IMR-90 (cell line): ENCODE measurements at regions not wholly inside any gene's neighbourhood (a gene's known extent, or its start where the extent isn't known, plus 50 kb on each side); places are given as distances from the start of the nearest gene placed in this dataset.
"Not testable (repeated sequence)": the region's sequence is repeated elsewhere in the genome, so short reads cannot be mapped to it uniquely, and the experiment has no call there.

Source experiments
- BHLHE40 ChIP-seq: fragments of 150-350 bp; IDR thresholded peaks from 2 replicates; pipeline ENCODE4 v1.6.1; 2016; ENCODE audit warnings: mild to moderate bottlenecking, low read depth, low read length
- CEBPB ChIP-seq: IDR thresholded peaks from 2 replicates; pipeline ENCODE4 v1.6.1; 2012; ENCODE audit warnings: low read depth, low read length, improper control_type of control experiment
- FOS ChIP-seq: fragments of 150-350 bp; IDR thresholded peaks from 2 replicates; pipeline ENCODE4 v1.6.1; 2016; ENCODE audit warnings: low read depth, low read length
- MAFK ChIP-seq: IDR thresholded peaks from 2 replicates; pipeline ENCODE4 v1.6.1; 2012; ENCODE audit warnings: low read depth, low read length, improper control_type of control experiment
- MAZ ChIP-seq: IDR thresholded peaks from 2 replicates; pipeline ENCODE4 v1.6.1; 2012; ENCODE audit warnings: low read depth, mild to moderate bottlenecking, low read length, improper control_type of control experiment, moderate library complexity, borderline replicate concordance
- MXI1 ChIP-seq: IDR thresholded peaks from 2 replicates; pipeline ENCODE4 v1.6.1; 2012; ENCODE audit warnings: low read depth, mild to moderate bottlenecking, low read length, moderate library complexity, borderline replicate concordance
- POLR2A ChIP-seq: IDR thresholded peaks from 2 replicates; pipeline ENCODE4 v1.6.1; 2012; ENCODE audit warnings: mild to moderate bottlenecking, low read depth, low read length
- RAD21 ChIP-seq: IDR thresholded peaks from 2 replicates; pipeline ENCODE4 v1.6.1; 2012; ENCODE audit warnings: low read length, improper control_type of control experiment
- SMC3 ChIP-seq: fragments of 150-350 bp; IDR thresholded peaks from 2 replicates; pipeline ENCODE4 v1.6.1; 2016; ENCODE audit warnings: low read depth, mild to moderate bottlenecking, antibody characterized with exemption, low read length, moderate library complexity
- TF ChIP-seq, protein P1 (sequence below): conservative IDR thresholded peaks from 2 replicates; pipeline ENCODE4 v1.5.1; 2012; ENCODE audit warnings: mild to moderate bottlenecking, low read depth, low read length, improper control_type of control experiment
- TF ChIP-seq, protein P2 (sequence below): fragments of 150-350 bp; IDR thresholded peaks from 2 replicates; pipeline ENCODE4 v1.6.1; 2017; ENCODE audit warnings: mild to moderate bottlenecking, antibody characterized with exemption, low read length, low read depth

DNA sequence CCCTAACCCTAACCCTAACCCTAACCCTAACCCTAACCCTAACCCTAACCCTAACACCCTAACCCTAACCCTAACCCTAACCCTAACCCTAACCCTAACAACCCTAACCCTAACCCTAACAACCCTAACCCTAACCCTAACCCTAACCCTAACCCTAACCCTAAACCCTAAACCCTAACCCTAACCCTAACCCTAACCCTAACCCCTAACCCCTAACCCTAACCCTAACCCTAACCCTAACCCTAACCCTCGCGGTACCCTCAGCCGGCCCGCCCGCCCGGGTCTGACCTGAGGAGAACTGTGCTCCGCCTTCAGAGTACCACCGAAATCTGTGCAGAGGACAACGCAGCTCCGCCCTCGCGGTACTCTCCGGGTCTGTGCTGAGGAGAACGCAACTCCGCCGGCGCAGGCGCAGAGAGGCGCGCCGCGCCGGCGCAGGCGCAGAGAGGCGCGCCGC lies 270.7 kb downstream of the OR4F29 start:
- TF ChIP-seq, protein P1, sequence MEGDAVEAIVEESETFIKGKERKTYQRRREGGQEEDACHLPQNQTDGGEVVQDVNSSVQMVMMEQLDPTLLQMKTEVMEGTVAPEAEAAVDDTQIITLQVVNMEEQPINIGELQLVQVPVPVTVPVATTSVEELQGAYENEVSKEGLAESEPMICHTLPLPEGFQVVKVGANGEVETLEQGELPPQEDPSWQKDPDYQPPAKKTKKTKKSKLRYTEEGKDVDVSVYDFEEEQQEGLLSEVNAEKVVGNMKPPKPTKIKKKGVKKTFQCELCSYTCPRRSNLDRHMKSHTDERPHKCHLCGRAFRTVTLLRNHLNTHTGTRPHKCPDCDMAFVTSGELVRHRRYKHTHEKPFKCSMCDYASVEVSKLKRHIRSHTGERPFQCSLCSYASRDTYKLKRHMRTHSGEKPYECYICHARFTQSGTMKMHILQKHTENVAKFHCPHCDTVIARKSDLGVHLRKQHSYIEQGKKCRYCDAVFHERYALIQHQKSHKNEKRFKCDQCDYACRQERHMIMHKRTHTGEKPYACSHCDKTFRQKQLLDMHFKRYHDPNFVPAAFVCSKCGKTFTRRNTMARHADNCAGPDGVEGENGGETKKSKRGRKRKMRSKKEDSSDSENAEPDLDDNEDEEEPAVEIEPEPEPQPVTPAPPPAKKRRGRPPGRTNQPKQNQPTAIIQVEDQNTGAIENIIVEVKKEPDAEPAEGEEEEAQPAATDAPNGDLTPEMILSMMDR, result not testable (repeated sequence)
- not testable (repeated sequence) for TF ChIP-seq BHLHE40, SMC3, RAD21, FOS, MXI1, POLR2A, CEBPB, MAFK, MAZ
- TF ChIP-seq, protein P2, sequence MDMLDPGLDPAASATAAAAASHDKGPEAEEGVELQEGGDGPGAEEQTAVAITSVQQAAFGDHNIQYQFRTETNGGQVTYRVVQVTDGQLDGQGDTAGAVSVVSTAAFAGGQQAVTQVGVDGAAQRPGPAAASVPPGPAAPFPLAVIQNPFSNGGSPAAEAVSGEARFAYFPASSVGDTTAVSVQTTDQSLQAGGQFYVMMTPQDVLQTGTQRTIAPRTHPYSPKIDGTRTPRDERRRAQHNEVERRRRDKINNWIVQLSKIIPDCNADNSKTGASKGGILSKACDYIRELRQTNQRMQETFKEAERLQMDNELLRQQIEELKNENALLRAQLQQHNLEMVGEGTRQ, result not testable (repeated sequence)
